HEK293 (cell line): ENCODE measurements at regions not wholly inside any gene's neighbourhood (a gene's known extent, or its start where the extent isn't known, plus 50 kb on each side); places are given as distances from the start of the nearest gene placed in this dataset.

Experiments used
- CTCF ChIA-PET: fragments of 350-600 bp; formaldehyde crosslinking; extraction: SDS; loops from one replicate; lab custom pipeline; 2021; ENCODE audit warnings: antibody characterized with exemption; lab: Yijun Ruan, JAX
- POLR2A ChIA-PET: fragments of 300-600 bp; formaldehyde crosslinking; extraction: SDS; loops from one replicate; lab custom pipeline; 2020; ENCODE audit warnings: antibody characterized with exemption, inconsistent platforms; lab: Yijun Ruan, JAX
- H3K27ac ChIP-seq: fragments of 200-500 bp; sonication (Bioruptor generic); 2 replicates; pipeline ENCODE4 v1.5.1; 2014; ENCODE audit warnings: low read depth, low read length, control low read depth, inconsistent platforms; ENCODE audit errors: extremely low read depth
- H3K36me3 ChIP-seq, 2 experiments: fragments of 200-500 bp in 1 of 2; sonication (Bioruptor generic) in 1 of 2; 1 replicate in 1 of 2; 2 replicates in 1 of 2; pipeline ENCODE4 v1.5.1; 2014 to 2017; ENCODE audit warnings: inconsistent platforms in 2 of 2, low read length in 2 of 2; ENCODE audit not compliant: control insufficient read depth in 2 of 2, insufficient read depth in 1 of 2
- H3K4me1 ChIP-seq: fragments of 200-500 bp; sonication (Bioruptor generic); 2 replicates; pipeline ENCODE4 v1.5.1; 2014; ENCODE audit warnings: mild to moderate bottlenecking, low read length, inconsistent platforms; ENCODE audit not compliant: control insufficient read depth, insufficient read depth
- H3K4me3 ChIP-seq: 2 replicates; pipeline ENCODE4 v1.5.1; 2011; ENCODE audit warnings: low read depth, mild to moderate bottlenecking, control low read depth, low read length, moderate library complexity
- H3K9me3 ChIP-seq: fragments of 200-500 bp; sonication (Bioruptor generic); 2 replicates; pipeline ENCODE4 v1.5.1; 2014; ENCODE audit warnings: low read depth, low read length, inconsistent platforms; ENCODE audit not compliant: control insufficient read depth, insufficient read depth
- FEZF1 ChIP-seq: fragments of 450-650 bp; formaldehyde crosslinking; IDR thresholded peaks from 2 replicates; pipeline ENCODE4 v1.5.1; 2016; ENCODE audit warnings: missing biosample characterization, missing genetic modification characterization
- INSM2 ChIP-seq: fragments of 450-650 bp; formaldehyde crosslinking; IDR thresholded peaks from 2 replicates; pipeline ENCODE4 v1.5.1; 2016; ENCODE audit warnings: missing biosample characterization, missing genetic modification characterization
- KLF10 ChIP-seq: fragments of 450-650 bp; IDR thresholded peaks from 2 replicates; pipeline ENCODE4 v1.5.1; 2018; ENCODE audit warnings: missing biosample characterization, mild to moderate bottlenecking, missing genetic modification characterization
- PBX3 ChIP-seq: sonication (generic); formaldehyde crosslinking; IDR thresholded peaks from 2 replicates; pipeline ENCODE4 v1.8.1; 2022; ENCODE audit warnings: mild to moderate bottlenecking, moderate library complexity, missing genetic modification reagents
- WT1 ChIP-seq: fragments of 450-650 bp; formaldehyde crosslinking; IDR thresholded peaks from 2 replicates; pipeline ENCODE4 v1.5.1; 2016; ENCODE audit warnings: missing biosample characterization, missing genetic modification characterization
- ZBTB10 ChIP-seq: fragments of 450-650 bp; formaldehyde crosslinking; IDR thresholded peaks from 2 replicates; pipeline ENCODE4 v1.5.1; 2016; ENCODE audit warnings: missing biosample characterization, missing genetic modification characterization
- ZFP69B ChIP-seq: fragments of 450-650 bp; formaldehyde crosslinking; IDR thresholded peaks from 2 replicates; pipeline ENCODE4 v1.5.1; 2016; ENCODE audit warnings: missing biosample characterization, missing genetic modification characterization
- ZNF10 ChIP-seq: fragments of 450-650 bp; formaldehyde crosslinking; IDR thresholded peaks from 2 replicates; pipeline ENCODE4 v1.5.1; 2017; ENCODE audit warnings: missing biosample characterization, missing genetic modification characterization
- ZNF114 ChIP-seq: fragments of 450-650 bp; formaldehyde crosslinking; IDR thresholded peaks from 2 replicates; pipeline ENCODE4 v1.5.0; 2017; ENCODE audit warnings: missing biosample characterization, missing genetic modification characterization
- ZNF121 ChIP-seq: fragments of 450-650 bp; formaldehyde crosslinking; IDR thresholded peaks from 2 replicates; pipeline ENCODE4 v1.5.1; 2016; ENCODE audit warnings: missing biosample characterization, missing genetic modification characterization
- ZNF133 ChIP-seq: fragments of 450-650 bp; formaldehyde crosslinking; IDR thresholded peaks from 2 replicates; pipeline ENCODE4 v1.5.1; 2016; ENCODE audit warnings: missing biosample characterization, missing genetic modification characterization
- ZNF16 ChIP-seq: fragments of 450-650 bp; formaldehyde crosslinking; IDR thresholded peaks from 2 replicates; pipeline ENCODE4 v1.5.1; 2016; ENCODE audit warnings: low read depth, missing biosample characterization, missing genetic modification characterization
- ZNF26 ChIP-seq: fragments of 450-650 bp; formaldehyde crosslinking; IDR thresholded peaks from 2 replicates; pipeline ENCODE4 v1.5.1; 2016; ENCODE audit warnings: missing biosample characterization, missing genetic modification characterization
- ZNF302 ChIP-seq: fragments of 450-650 bp; formaldehyde crosslinking; IDR thresholded peaks from 2 replicates; pipeline ENCODE4 v1.5.1; 2016; ENCODE audit warnings: missing biosample characterization, missing genetic modification characterization, low read depth
- ZNF362 ChIP-seq: fragments of 450-650 bp; formaldehyde crosslinking; IDR thresholded peaks from 2 replicates; pipeline ENCODE4 v1.5.1; 2016; ENCODE audit warnings: missing biosample characterization, missing genetic modification characterization
- ZNF433 ChIP-seq: fragments of 450-650 bp; formaldehyde crosslinking; IDR thresholded peaks from 2 replicates; pipeline ENCODE4 v1.5.1; 2016; ENCODE audit warnings: missing biosample characterization, missing genetic modification characterization, low read depth
- ZNF548 ChIP-seq: fragments of 450-650 bp; formaldehyde crosslinking; IDR thresholded peaks from 2 replicates; pipeline ENCODE4 v1.5.1; 2016; ENCODE audit warnings: missing biosample characterization, missing genetic modification characterization
- ZNF555 ChIP-seq: fragments of 450-650 bp; formaldehyde crosslinking; conservative IDR thresholded peaks from 2 replicates; pipeline ENCODE4 v1.5.1; 2017; ENCODE audit warnings: missing biosample characterization, mild to moderate bottlenecking, missing genetic modification characterization, inconsistent platforms
- ZNF621 ChIP-seq: fragments of 450-650 bp; formaldehyde crosslinking; IDR thresholded peaks from 2 replicates; pipeline ENCODE4 v1.5.1; 2017; ENCODE audit warnings: missing biosample characterization, missing genetic modification characterization
- ZNF776 ChIP-seq: fragments of 450-650 bp; formaldehyde crosslinking; IDR thresholded peaks from 2 replicates; pipeline ENCODE4 v1.5.0; 2017; ENCODE audit warnings: missing biosample characterization, missing genetic modification characterization, borderline replicate concordance
- ZNF785 ChIP-seq: fragments of 450-650 bp; formaldehyde crosslinking; IDR thresholded peaks from 2 replicates; pipeline ENCODE4 v1.5.1; 2016; ENCODE audit warnings: missing biosample characterization, missing genetic modification characterization

- TF ChIP-seq ZNF362 (tag by site-specific recombination), result no peak
- TF ChIP-seq ZNF433, result no peak
- TF ChIP-seq ZNF785 (tag by site-specific recombination), result no peak
Measured at GRCh38 chr13:36533806-36534205, 101.5 kb downstream of the CCNA1 start (continued).

GRCh38 chr13:36536546-36536945 lies 104.3 kb downstream of the CCNA1 start:
- Histone ChIP-seq H3K36me3 (no peaks in the 10 kb centered on the region), H3K4me1 (no peaks in the 10 kb centered on the region), H3K27ac (no peak overlapping the region), H3K9me3 (no peaks in the 10 kb centered on the region), H3K4me3 (no peak overlapping the region)
- TF ChIP-seq FEZF1 (no peak), ZFP69B (tag by site-specific recombination) (no peak), PBX3 (no peak), KLF10 (tag by site-specific recombination) (no peak), ZNF621 (tag by site-specific recombination) (no peak), ZNF10 (tag by site-specific recombination) (no peak), ZNF776 (tag by site-specific recombination) (no peak), ZNF302 (no peak), INSM2 (tag by site-specific recombination) (no peak), ZNF114 (tag by site-specific recombination) (no peak), ZNF16 (tag by site-specific recombination) (no peak), ZNF548 (tag by site-specific recombination) (no peak), ZNF133 (tag by site-specific recombination) (no peak), ZNF555 (tag by site-specific recombination) (no peak), ZNF121 (tag by site-specific recombination) (no peak), WT1 (tag by site-specific recombination) (no peak), ZBTB10 (no peak), ZNF26 (tag by site-specific recombination) (no peak)
- POLR2A ChIA-PET, result no interaction called here
- CTCF ChIA-PET, result no interaction called here
